ENCODE measurements at regions not wholly inside any gene's neighbourhood (a gene's known extent, or its start where the extent isn't known, plus 50 kb on each side); places are given as distances from the start of the nearest gene placed in this dataset.

DNA sequence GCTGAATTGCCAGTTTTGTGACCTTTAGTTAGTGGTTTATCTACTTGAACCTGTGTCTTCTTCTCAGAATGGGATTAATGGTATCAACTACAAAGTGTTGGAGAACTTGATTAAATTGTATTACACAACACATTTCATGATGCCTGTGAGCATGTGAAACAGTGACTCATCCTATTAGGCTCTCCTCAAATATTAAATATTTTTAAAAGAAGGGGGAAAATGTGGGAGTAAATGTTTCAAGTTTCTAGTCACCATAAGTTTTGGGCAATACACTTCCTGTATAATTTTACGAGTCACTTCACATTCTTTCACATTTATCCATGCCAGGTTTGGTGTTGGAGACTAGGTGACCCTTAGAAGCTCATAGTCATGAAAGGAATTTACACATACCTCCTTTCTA is 147.0 kb downstream of the HS3ST1 start:
- TF ChIP-seq, protein P1, sequence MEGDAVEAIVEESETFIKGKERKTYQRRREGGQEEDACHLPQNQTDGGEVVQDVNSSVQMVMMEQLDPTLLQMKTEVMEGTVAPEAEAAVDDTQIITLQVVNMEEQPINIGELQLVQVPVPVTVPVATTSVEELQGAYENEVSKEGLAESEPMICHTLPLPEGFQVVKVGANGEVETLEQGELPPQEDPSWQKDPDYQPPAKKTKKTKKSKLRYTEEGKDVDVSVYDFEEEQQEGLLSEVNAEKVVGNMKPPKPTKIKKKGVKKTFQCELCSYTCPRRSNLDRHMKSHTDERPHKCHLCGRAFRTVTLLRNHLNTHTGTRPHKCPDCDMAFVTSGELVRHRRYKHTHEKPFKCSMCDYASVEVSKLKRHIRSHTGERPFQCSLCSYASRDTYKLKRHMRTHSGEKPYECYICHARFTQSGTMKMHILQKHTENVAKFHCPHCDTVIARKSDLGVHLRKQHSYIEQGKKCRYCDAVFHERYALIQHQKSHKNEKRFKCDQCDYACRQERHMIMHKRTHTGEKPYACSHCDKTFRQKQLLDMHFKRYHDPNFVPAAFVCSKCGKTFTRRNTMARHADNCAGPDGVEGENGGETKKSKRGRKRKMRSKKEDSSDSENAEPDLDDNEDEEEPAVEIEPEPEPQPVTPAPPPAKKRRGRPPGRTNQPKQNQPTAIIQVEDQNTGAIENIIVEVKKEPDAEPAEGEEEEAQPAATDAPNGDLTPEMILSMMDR (IDR thresholded peaks at IDR 0.05): no peak
- TF ChIP-seq POLR2A (IDR thresholded peaks at IDR 0.05): no peak

Measured in adrenal gland (tissue), 5 donors.